Endothelial cell of umbilical vein (primary cell): ENCODE measurements at regions not wholly inside any gene's neighbourhood (a gene's known extent, or its start where the extent isn't known, plus 50 kb on each side); places are given as distances from the start of the nearest gene placed in this dataset.

Experiments
- BruUV-seq: library from RNA; stranded (reverse); fragments of 400-500 nt; replicated peaks from 2 replicates; lab custom pipeline; 2021; lab: Mats Ljungman, UMichigan
- CTCF ChIA-PET: fragments of 300-600, 350-600 bp; sonication (Branson Sonifier 250); formaldehyde crosslinking; loops from one replicate; lab custom pipeline; 2021; ENCODE audit warnings: antibody characterized with exemption, inconsistent platforms; lab: Charles Lee
- POLR2A ChIA-PET: fragments of 300-600, 350-600 bp; sonication (Branson Sonifier 250); formaldehyde crosslinking; loops from one replicate; lab custom pipeline; 2021; ENCODE audit warnings: antibody characterized with exemption, inconsistent platforms; lab: Charles Lee
- DNase-seq: peaks from one replicate; pipeline ENCODE4 v3.0.0-alpha.2; 2011; ENCODE audit warnings: low read depth, low spot score
- FAIRE-seq: peaks from 2 replicates; lab custom pipeline; 2011; peaks lifted over from hg19 to GRCh38; lab: Jason Lieb, UNC
- H2AFZ ChIP-seq: 2 replicates; pipeline ENCODE4 v1.6.0; 2012; ENCODE audit warnings: low read depth, low read length, control low read depth, inconsistent platforms
- H3K27ac ChIP-seq: 2 replicates; pipeline ENCODE4 v1.5.1; 2011; ENCODE audit warnings: low read depth, mild to moderate bottlenecking, control low read depth, low read length, moderate library complexity; ENCODE audit not compliant: insufficient read depth
- H3K27me3 ChIP-seq, 2 experiments: 2 replicates each; pipeline versions ENCODE4 v1.6.0 to v1.6.1; 2011; ENCODE audit warnings: low read length in 2 of 2, mixed read lengths in 1 of 2; ENCODE audit not compliant: control insufficient read depth in 2 of 2, insufficient read depth in 2 of 2
- H3K36me3 ChIP-seq, 2 experiments: 2 replicates in 1 of 2; 3 replicates in 1 of 2; pipeline ENCODE4 v1.5.1; 2011; ENCODE audit warnings: low read length in 2 of 2, mild to moderate bottlenecking in 1 of 2, moderate library complexity in 1 of 2; ENCODE audit not compliant: control insufficient read depth in 2 of 2, insufficient read depth in 2 of 2; ENCODE audit errors: extremely low read depth in 1 of 2
- H3K4me1 ChIP-seq: 3 replicates; pipeline ENCODE4 v1.5.1; 2011; ENCODE audit warnings: mild to moderate bottlenecking, low read length; ENCODE audit not compliant: control insufficient read depth, insufficient read depth; ENCODE audit errors: extremely low read depth
- H3K4me2 ChIP-seq: 2 replicates; pipeline ENCODE4 v1.6.1; 2011; ENCODE audit warnings: low read length, control low read depth, mixed read lengths; ENCODE audit not compliant: insufficient read depth
- H3K4me3 ChIP-seq, 3 experiments: fragments of 200-600 bp in 1 of 3; sonication (generic), shearing (Covaris generic) in 1 of 3; replicated peaks in 1 of 3; 2 replicates each; pipeline ENCODE4 v1.5.1; 2011 to 2016; ENCODE audit warnings: control low read depth in 3 of 3, low read length in 3 of 3, mild to moderate bottlenecking in 2 of 3, inconsistent platforms in 1 of 3, low read depth in 1 of 3, moderate library complexity in 1 of 3; ENCODE audit not compliant: insufficient read depth in 1 of 3
- H3K79me2 ChIP-seq: 2 replicates; pipeline ENCODE4 v1.6.0; 2012; ENCODE audit warnings: low read length, inconsistent platforms; ENCODE audit not compliant: control insufficient read depth, insufficient read depth
- H3K9ac ChIP-seq: replicated peaks from 2 replicates; pipeline ENCODE3; 2011; ENCODE audit warnings: low read length, control low read depth; ENCODE audit not compliant: insufficient read depth; ENCODE audit errors: extremely low read depth
- H3K9me1 ChIP-seq: replicated peaks from 3 replicates; pipeline ENCODE4 v1.6.0; 2011; ENCODE audit warnings: mild to moderate bottlenecking, low read length; ENCODE audit not compliant: control insufficient read depth, insufficient read depth; ENCODE audit errors: extremely low read depth
- H3K9me3 ChIP-seq: replicated peaks from 2 replicates; pipeline ENCODE4 v1.5.1; 2012; ENCODE audit warnings: low read length, inconsistent platforms; ENCODE audit not compliant: control insufficient read depth, insufficient read depth
- H4K20me1 ChIP-seq: replicated peaks from 2 replicates; pipeline ENCODE3; 2011; ENCODE audit warnings: mild to moderate bottlenecking, low read length; ENCODE audit not compliant: control insufficient read depth, insufficient read depth; ENCODE audit errors: extremely low read depth
- CTCF ChIP-seq, 2 donors: IDR thresholded peaks; 1 replicate in 1 of 2; 2 replicates in 1 of 2; pipeline ENCODE4 v1.5.1; 2011; ENCODE audit warnings: low read length in 2 of 2, mild to moderate bottlenecking in 2 of 2, moderate library complexity in 2 of 2, control low read depth in 1 of 2, inconsistent platforms in 1 of 2, low read depth in 1 of 2; ENCODE audit not compliant: insufficient read depth in 1 of 2; ENCODE audit errors: extremely low read depth in 1 of 2
- EZH2 ChIP-seq: IDR thresholded peaks from 2 replicates; pipeline ENCODE4 v1.6.1; 2012; ENCODE audit warnings: borderline replicate concordance, low read depth, mild to moderate bottlenecking, moderate library complexity, low read length, inconsistent platforms; ENCODE audit not compliant: severe bottlenecking
- FOS ChIP-seq: IDR thresholded peaks from 2 replicates; pipeline ENCODE4 v1.6.1; 2011; ENCODE audit warnings: mild to moderate bottlenecking, low read length, moderate library complexity, borderline replicate concordance; ENCODE audit not compliant: insufficient read depth
- GATA2 ChIP-seq: IDR thresholded peaks from 2 replicates; pipeline ENCODE4 v1.7.0; 2011; ENCODE audit warnings: low read depth, mild to moderate bottlenecking, moderate library complexity, mixed read lengths, low read length; ENCODE audit not compliant: insufficient read length, insufficient read depth
- JUN ChIP-seq: IDR thresholded peaks from 2 replicates; pipeline ENCODE4 v1.6.1; 2011; ENCODE audit warnings: borderline replicate concordance, low read depth; ENCODE audit not compliant: insufficient read length, insufficient read depth
- MAX ChIP-seq: IDR thresholded peaks from 2 replicates; pipeline ENCODE4 v1.6.1; 2011; ENCODE audit not compliant: insufficient read depth, insufficient read length
- MYC ChIP-seq: IDR thresholded peaks from one replicate; pipeline ENCODE4 v1.6.1; 2011; ENCODE audit warnings: mild to moderate bottlenecking, low read depth, low read length
- POLR2A ChIP-seq: IDR thresholded peaks from 2 replicates; pipeline ENCODE4 v1.6.1; 2012; ENCODE audit warnings: low read depth, mild to moderate bottlenecking, control low read depth, low read length
- POLR2AphosphoS5 ChIP-seq: IDR thresholded peaks from 2 replicates; pipeline ENCODE4 v1.6.1; 2012; ENCODE audit warnings: low read depth, mild to moderate bottlenecking, control low read depth, low read length, moderate library complexity; ENCODE audit not compliant: insufficient read depth
- dilution Hi-C: fragments of 300-500 bp; cut with MboI; formaldehyde crosslinking; loops from one replicate; pipeline ENCODE4 v1.15.0; 2019; ENCODE audit warnings: low sequenced_read_pairs; ENCODE audit not compliant: extremely low pct_ligation_motif_present
- intact Hi-C: fragments of 100-400 bp; cut with micrococcal nuclease; formaldehyde crosslinking; loops from one replicate; pipeline ENCODE4 v1.10.0; 2022

- Histone ChIP-seq H3K36me3 (no peaks in the 10 kb centered on the region), H2AFZ (no peak overlapping the region), H3K9me1 (no peaks in the 10 kb centered on the region), H3K4me2 (no peak overlapping the region), H3K79me2 (no peaks in the 10 kb centered on the region), H3K4me1 (no peaks in the 10 kb centered on the region), H3K9ac (no peak overlapping the region), H3K27ac (no peak overlapping the region), H4K20me1 (no peaks in the 10 kb centered on the region), H3K9me3 (peaks cover 2% of the 10 kb centered on the region), H3K4me3 (no peak overlapping the region), H3K27me3 (no peaks in the 10 kb centered on the region)
- no peak for DNase-seq
- ChIA-PET CTCF (no interaction called here), POLR2A (no interaction called here)
- dilution Hi-C loops, result no loop called here
- FAIRE-seq, result no peak
- intact Hi-C loops, result loop anchor here (10.0 kb wide), 1 partner anchor 307 kb away; no protein-coding TSS in a partner anchor
- BruUV-seq, result no TSS peak
- TF ChIP-seq POLR2AphosphoS5 (no peak), GATA2 (no peak), MYC (no peak), FOS (no peak), JUN (no peak)
These were observed 144.9 kb upstream of the SOX1 start for GRCh38 chr13:111922086-111922485.

- intact Hi-C loops, result loop anchor here (10.0 kb wide), 1 partner anchor 309 kb away; no protein-coding TSS in a partner anchor
These were observed 143.5 kb upstream of the SOX1 start for GRCh38 chr13:111923439-111923838.

More at GRCh38 chr13:111923439-111923838, 143.5 kb upstream of the SOX1 start:
- no peak overlapping the region for H2AFZ ChIP-seq
- TF ChIP-seq GATA2 (no peak), EZH2 (no peak), POLR2AphosphoS5 (no peak), FOS (no peak), MYC (no peak), MAX (no peak), POLR2A (no peak), CTCF (IDR thresholded peaks at IDR 0.05; ENCODE audit: extremely low read depth in 1 of 2, insufficient read depth in 1 of 2, low read depth in 1 of 2, low read length in 2 of 2) (no peak), JUN (no peak)
- FAIRE-seq (no peak), DNase-seq (no peak)
- no peaks in the 10 kb centered on the region for H3K4me1 ChIP-seq
- CTCF ChIA-PET, result no interaction called here
- H3K27ac ChIP-seq, result no peak overlapping the region
- H3K27me3 ChIP-seq, result no peaks in the 10 kb centered on the region
- no peaks in the 10 kb centered on the region for H3K36me3 ChIP-seq
- dilution Hi-C loops, result no loop called here
- no peaks in the 10 kb centered on the region for H3K9me1 ChIP-seq
- H4K20me1 ChIP-seq, result no peaks in the 10 kb centered on the region
- POLR2A ChIA-PET, result no interaction called here
- no peaks in the 10 kb centered on the region for H3K79me2 ChIP-seq
- H3K9me3 ChIP-seq, result peaks cover 4% of the 10 kb centered on the region
- H3K9ac ChIP-seq, result no peak overlapping the region
- no peak overlapping the region for H3K4me2 ChIP-seq
- no peak overlapping the region for H3K4me3 ChIP-seq
- no TSS peak for BruUV-seq
